ENCODE measurements at regions not wholly inside any gene's neighbourhood (a gene's known extent, or its start where the extent isn't known, plus 50 kb on each side); places are given as distances from the start of the nearest gene placed in this dataset.

- no peak overlapping the region for H3K4me3 ChIP-seq (ENCODE audit: low read depth, low read length)
- TF ChIP-seq, protein P1, sequence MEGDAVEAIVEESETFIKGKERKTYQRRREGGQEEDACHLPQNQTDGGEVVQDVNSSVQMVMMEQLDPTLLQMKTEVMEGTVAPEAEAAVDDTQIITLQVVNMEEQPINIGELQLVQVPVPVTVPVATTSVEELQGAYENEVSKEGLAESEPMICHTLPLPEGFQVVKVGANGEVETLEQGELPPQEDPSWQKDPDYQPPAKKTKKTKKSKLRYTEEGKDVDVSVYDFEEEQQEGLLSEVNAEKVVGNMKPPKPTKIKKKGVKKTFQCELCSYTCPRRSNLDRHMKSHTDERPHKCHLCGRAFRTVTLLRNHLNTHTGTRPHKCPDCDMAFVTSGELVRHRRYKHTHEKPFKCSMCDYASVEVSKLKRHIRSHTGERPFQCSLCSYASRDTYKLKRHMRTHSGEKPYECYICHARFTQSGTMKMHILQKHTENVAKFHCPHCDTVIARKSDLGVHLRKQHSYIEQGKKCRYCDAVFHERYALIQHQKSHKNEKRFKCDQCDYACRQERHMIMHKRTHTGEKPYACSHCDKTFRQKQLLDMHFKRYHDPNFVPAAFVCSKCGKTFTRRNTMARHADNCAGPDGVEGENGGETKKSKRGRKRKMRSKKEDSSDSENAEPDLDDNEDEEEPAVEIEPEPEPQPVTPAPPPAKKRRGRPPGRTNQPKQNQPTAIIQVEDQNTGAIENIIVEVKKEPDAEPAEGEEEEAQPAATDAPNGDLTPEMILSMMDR (IDR thresholded peaks at IDR 0.05; ENCODE audit: borderline replicate concordance, insufficient read depth, low read depth, low read length): no peak
These were observed 123.3 kb downstream of the MOBP start for GRCh38 chr3:39590806-39591205.

- H3K4me3 ChIP-seq (ENCODE audit: low read depth, low read length): no peak overlapping the region
- TF ChIP-seq, protein P1 (IDR thresholded peaks at IDR 0.05; ENCODE audit: borderline replicate concordance, insufficient read depth, low read depth, low read length): no peak
These were observed 125.0 kb downstream of the MOBP start for GRCh38 chr3:39592311-39593050.

- no peak overlapping the region for H3K4me3 ChIP-seq (ENCODE audit: low read depth, low read length)
- TF ChIP-seq, protein P1 (IDR thresholded peaks at IDR 0.05; ENCODE audit: borderline replicate concordance, insufficient read depth, low read depth, low read length): no peak
These were observed 125.9 kb downstream of the MOBP start for GRCh38 chr3:39593341-39593740.

- TF ChIP-seq, protein P1 (IDR thresholded peaks at IDR 0.05; ENCODE audit: borderline replicate concordance, insufficient read depth, low read depth, low read length): no peak
- no peak overlapping the region for H3K4me3 ChIP-seq (ENCODE audit: low read depth, low read length)
These were observed 133.8 kb downstream of the MOBP start for GRCh38 chr3:39601241-39601640.

GRCh38 chr3:39605837-39606236, 138.4 kb downstream of the MOBP start:
- H3K4me3 ChIP-seq (ENCODE audit: low read depth, low read length): no peak overlapping the region

GRCh38 chr3:39626198-39626597, 158.7 kb downstream of the MOBP start:
- TF ChIP-seq, protein P1 (IDR thresholded peaks at IDR 0.05; ENCODE audit: borderline replicate concordance, insufficient read depth, low read depth, low read length): no peak
- H3K4me3 ChIP-seq (ENCODE audit: low read depth, low read length): no peak overlapping the region

More at GRCh38 chr3:39605837-39606236, 138.4 kb downstream of the MOBP start:
- TF ChIP-seq, protein P1 (IDR thresholded peaks at IDR 0.05; ENCODE audit: borderline replicate concordance, insufficient read depth, low read depth, low read length): no peak

GRCh38 chr3:39631136-39631535, 163.7 kb downstream of the MOBP start:
- H3K4me3 ChIP-seq (ENCODE audit: low read depth, low read length): no peak overlapping the region
- TF ChIP-seq, protein P1 (IDR thresholded peaks at IDR 0.05; ENCODE audit: borderline replicate concordance, insufficient read depth, low read depth, low read length): no peak
